HEK293T (cell line): ENCODE measurements at regions not wholly inside any gene's neighbourhood (a gene's known extent, or its start where the extent isn't known, plus 50 kb on each side); places are given as distances from the start of the nearest gene placed in this dataset.

Source experiments
- CTCF ChIA-PET: fragments of 350-600 bp; formaldehyde crosslinking; extraction: SDS; loops from one replicate; lab custom pipeline; 2021; ENCODE audit warnings: antibody characterized with exemption, inconsistent platforms; lab: Yijun Ruan, JAX
- POLR2A ChIA-PET: fragments of 350-600 bp; formaldehyde crosslinking; extraction: SDS; loops from one replicate; lab custom pipeline; 2020; ENCODE audit warnings: antibody characterized with exemption, inconsistent platforms; lab: Yijun Ruan, JAX
- DNase-seq: peaks from one replicate; pipeline ENCODE4 v3.0.0; 2012; ENCODE audit warnings: mixed read lengths; ENCODE audit errors: extremely low spot score
- ARNT ChIP-seq: fragments of 450-650 bp; IDR thresholded peaks from 2 replicates; pipeline ENCODE4 v1.6.1; 2017; ENCODE audit warnings: mild to moderate bottlenecking
- BHLHE40 ChIP-seq: fragments of 450-650 bp; IDR thresholded peaks from 2 replicates; pipeline ENCODE4 v1.6.1; 2016; ENCODE audit warnings: mild to moderate bottlenecking, moderate library complexity, borderline replicate concordance
- ELF4 ChIP-seq: fragments of 450-650 bp; IDR thresholded peaks from 2 replicates; pipeline ENCODE4 v1.6.1; 2017; ENCODE audit warnings: antibody characterized with exemption
- FOXA1 ChIP-seq: fragments of 450-650 bp; IDR thresholded peaks from 2 replicates; pipeline ENCODE4 v1.6.1; 2016; ENCODE audit warnings: mild to moderate bottlenecking
- FOXK2 ChIP-seq: fragments of 450-650 bp; IDR thresholded peaks from 2 replicates; pipeline ENCODE4 v1.6.1; 2016; ENCODE audit warnings: mild to moderate bottlenecking
- FOXM1 ChIP-seq: fragments of 450-650 bp; IDR thresholded peaks from 2 replicates; pipeline ENCODE4 v1.6.1; 2017; ENCODE audit warnings: mild to moderate bottlenecking, borderline replicate concordance
- HDGF ChIP-seq: fragments of 450-650 bp; IDR thresholded peaks from 2 replicates; pipeline ENCODE4 v1.6.1; 2017; ENCODE audit warnings: antibody characterized with exemption, borderline replicate concordance
- L3MBTL2 ChIP-seq: fragments of 450-650 bp; conservative IDR thresholded peaks from 2 replicates; pipeline ENCODE4 v1.6.1; 2016; ENCODE audit warnings: mild to moderate bottlenecking
- NFRKB ChIP-seq: fragments of 450-650 bp; IDR thresholded peaks from 2 replicates; pipeline ENCODE4 v1.6.1; 2016; ENCODE audit warnings: mild to moderate bottlenecking, moderate library complexity
- PKNOX1 ChIP-seq: fragments of 450-650 bp; IDR thresholded peaks from 2 replicates; pipeline ENCODE4 v1.6.1; 2016
- SP1 ChIP-seq: fragments of 450-650 bp; IDR thresholded peaks from 2 replicates; pipeline ENCODE4 v1.6.1; 2017
- SUZ12 ChIP-seq: fragments of 450-650 bp; IDR thresholded peaks from 2 replicates; pipeline ENCODE4 v1.6.1; 2016; ENCODE audit warnings: mild to moderate bottlenecking
- TARDBP ChIP-seq: fragments of 450-650 bp; IDR thresholded peaks from 2 replicates; pipeline ENCODE4 v1.6.1; 2016
- ZNF384 ChIP-seq: fragments of 450-650 bp; IDR thresholded peaks from 2 replicates; pipeline ENCODE4 v1.6.1; 2016

GRCh38 chrX:55169782-55170181 is 50.4 kb upstream of the PAGE5 start:
- no peak for DNase-seq
- ChIA-PET POLR2A (no interaction called here), CTCF (no interaction called here)
- TF ChIP-seq PKNOX1 (no peak), FOXM1 (no peak), TARDBP (no peak), HDGF (no peak), SP1 (no peak), FOXA1 (no peak), ELF4 (no peak), L3MBTL2 (no peak), NFRKB (no peak), ZNF384 (no peak), FOXK2 (no peak), BHLHE40 (no peak), ARNT (no peak), SUZ12 (no peak)
